HCT116 (cell line): ENCODE measurements at regions not wholly inside any gene's neighbourhood (a gene's known extent, or its start where the extent isn't known, plus 50 kb on each side); places are given as distances from the start of the nearest gene placed in this dataset.

Experiments used
- EGR1 ChIP-seq: IDR thresholded peaks from 2 replicates; pipeline ENCODE4 v1.6.1; 2012; ENCODE audit warnings: low read depth
- SIN3A ChIP-seq: IDR thresholded peaks from 2 replicates; pipeline ENCODE4 v1.6.1; 2012; ENCODE audit warnings: low read depth
- TF ChIP-seq, protein P1 (sequence below), 3 experiments: fragments of 200-600 bp in 1 of 3; sonication (generic) in 1 of 3; IDR thresholded peaks in 2 of 3; conservative IDR thresholded peaks in 1 of 3; 2 replicates each; pipeline ENCODE4 v1.5.1; 2012 to 2017; ENCODE audit warnings: low read depth in 2 of 3, low read length in 2 of 3, antibody characterized with exemption in 1 of 3, borderline replicate concordance in 1 of 3, control low read depth in 1 of 3, mild to moderate bottlenecking in 1 of 3, mixed read lengths in 1 of 3, mixed run types in 1 of 3, moderate library complexity in 1 of 3; ENCODE audit not compliant: insufficient read depth in 1 of 3
- TF ChIP-seq, protein P2 (sequence below): IDR thresholded peaks from 2 replicates; pipeline ENCODE4 v1.6.1; 2012; ENCODE audit warnings: low read depth

DNA sequence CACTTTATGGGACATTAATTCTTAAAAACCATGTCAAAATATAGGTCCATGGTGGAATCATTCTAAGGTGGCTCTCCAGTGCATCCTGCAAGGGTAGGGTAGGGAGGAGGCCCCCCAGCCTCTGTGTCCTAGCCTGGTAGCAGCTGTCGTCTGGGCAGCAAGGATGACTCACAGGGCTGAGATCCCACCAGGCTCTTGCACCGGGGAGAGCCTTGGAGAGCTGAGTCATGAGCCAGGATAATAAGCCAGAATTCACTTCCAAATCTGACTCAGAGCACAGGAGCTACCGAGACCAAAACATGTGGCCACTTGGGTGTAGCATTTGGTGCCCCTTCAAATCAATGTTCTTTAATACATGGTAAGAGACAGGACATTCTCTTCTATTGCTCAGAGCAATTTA lies 298.5 kb downstream of the NEBL start:
- TF ChIP-seq, protein P1, sequence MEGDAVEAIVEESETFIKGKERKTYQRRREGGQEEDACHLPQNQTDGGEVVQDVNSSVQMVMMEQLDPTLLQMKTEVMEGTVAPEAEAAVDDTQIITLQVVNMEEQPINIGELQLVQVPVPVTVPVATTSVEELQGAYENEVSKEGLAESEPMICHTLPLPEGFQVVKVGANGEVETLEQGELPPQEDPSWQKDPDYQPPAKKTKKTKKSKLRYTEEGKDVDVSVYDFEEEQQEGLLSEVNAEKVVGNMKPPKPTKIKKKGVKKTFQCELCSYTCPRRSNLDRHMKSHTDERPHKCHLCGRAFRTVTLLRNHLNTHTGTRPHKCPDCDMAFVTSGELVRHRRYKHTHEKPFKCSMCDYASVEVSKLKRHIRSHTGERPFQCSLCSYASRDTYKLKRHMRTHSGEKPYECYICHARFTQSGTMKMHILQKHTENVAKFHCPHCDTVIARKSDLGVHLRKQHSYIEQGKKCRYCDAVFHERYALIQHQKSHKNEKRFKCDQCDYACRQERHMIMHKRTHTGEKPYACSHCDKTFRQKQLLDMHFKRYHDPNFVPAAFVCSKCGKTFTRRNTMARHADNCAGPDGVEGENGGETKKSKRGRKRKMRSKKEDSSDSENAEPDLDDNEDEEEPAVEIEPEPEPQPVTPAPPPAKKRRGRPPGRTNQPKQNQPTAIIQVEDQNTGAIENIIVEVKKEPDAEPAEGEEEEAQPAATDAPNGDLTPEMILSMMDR (IDR thresholded peaks at IDR 0.05 in 2 of 3, conservative IDR thresholded peaks at IDR 0.05 in 1 of 3; ENCODE audit: borderline replicate concordance in 1 of 3, insufficient read depth in 1 of 3, low read depth in 2 of 3, low read length in 2 of 3) = no peak
- TF ChIP-seq, protein P2, sequence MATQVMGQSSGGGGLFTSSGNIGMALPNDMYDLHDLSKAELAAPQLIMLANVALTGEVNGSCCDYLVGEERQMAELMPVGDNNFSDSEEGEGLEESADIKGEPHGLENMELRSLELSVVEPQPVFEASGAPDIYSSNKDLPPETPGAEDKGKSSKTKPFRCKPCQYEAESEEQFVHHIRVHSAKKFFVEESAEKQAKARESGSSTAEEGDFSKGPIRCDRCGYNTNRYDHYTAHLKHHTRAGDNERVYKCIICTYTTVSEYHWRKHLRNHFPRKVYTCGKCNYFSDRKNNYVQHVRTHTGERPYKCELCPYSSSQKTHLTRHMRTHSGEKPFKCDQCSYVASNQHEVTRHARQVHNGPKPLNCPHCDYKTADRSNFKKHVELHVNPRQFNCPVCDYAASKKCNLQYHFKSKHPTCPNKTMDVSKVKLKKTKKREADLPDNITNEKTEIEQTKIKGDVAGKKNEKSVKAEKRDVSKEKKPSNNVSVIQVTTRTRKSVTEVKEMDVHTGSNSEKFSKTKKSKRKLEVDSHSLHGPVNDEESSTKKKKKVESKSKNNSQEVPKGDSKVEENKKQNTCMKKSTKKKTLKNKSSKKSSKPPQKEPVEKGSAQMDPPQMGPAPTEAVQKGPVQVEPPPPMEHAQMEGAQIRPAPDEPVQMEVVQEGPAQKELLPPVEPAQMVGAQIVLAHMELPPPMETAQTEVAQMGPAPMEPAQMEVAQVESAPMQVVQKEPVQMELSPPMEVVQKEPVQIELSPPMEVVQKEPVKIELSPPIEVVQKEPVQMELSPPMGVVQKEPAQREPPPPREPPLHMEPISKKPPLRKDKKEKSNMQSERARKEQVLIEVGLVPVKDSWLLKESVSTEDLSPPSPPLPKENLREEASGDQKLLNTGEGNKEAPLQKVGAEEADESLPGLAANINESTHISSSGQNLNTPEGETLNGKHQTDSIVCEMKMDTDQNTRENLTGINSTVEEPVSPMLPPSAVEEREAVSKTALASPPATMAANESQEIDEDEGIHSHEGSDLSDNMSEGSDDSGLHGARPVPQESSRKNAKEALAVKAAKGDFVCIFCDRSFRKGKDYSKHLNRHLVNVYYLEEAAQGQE = no peak
- TF ChIP-seq SIN3A (no peak), EGR1 (no peak)
